Breast epithelium (tissue), 3 donors: ENCODE measurements at regions not wholly inside any gene's neighbourhood (a gene's known extent, or its start where the extent isn't known, plus 50 kb on each side); places are given as distances from the start of the nearest gene placed in this dataset.

Experiments
- POLR2A ChIP-seq: fragments of 450-650 bp; IDR thresholded peaks from one replicate; pipeline ENCODE4 v1.6.1; 2016; ENCODE audit warnings: antibody characterized with exemption, mild to moderate bottlenecking, moderate library complexity
- TF ChIP-seq, protein P1 (sequence below), 3 donors: fragments of 450-650 bp; IDR thresholded peaks; one replicate each; pipeline ENCODE4 v1.5.1; 2016 to 2017; ENCODE audit warnings: antibody characterized with exemption in 3 of 3, mild to moderate bottlenecking in 3 of 3, moderate library complexity in 3 of 3

DNA sequence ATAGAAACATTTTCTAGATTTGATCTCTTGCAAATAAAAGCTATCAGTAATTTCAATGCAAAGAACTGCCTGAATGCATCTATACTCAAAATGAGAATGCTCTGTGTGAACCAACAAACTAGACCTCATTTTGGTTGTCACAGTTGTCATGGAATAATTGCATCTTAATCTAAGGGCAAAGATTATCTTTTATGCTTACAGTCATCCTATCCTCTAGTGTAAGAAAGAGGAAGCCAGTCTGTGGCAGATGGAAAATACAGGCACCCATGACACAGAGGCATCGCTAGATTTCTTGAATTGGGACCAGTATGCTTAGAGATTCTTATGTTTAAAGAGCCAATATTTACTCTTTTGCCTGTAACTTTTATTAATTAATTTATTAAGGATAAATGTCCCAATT lies 95.0 kb downstream of the MACIR start:
- TF ChIP-seq, protein P1, sequence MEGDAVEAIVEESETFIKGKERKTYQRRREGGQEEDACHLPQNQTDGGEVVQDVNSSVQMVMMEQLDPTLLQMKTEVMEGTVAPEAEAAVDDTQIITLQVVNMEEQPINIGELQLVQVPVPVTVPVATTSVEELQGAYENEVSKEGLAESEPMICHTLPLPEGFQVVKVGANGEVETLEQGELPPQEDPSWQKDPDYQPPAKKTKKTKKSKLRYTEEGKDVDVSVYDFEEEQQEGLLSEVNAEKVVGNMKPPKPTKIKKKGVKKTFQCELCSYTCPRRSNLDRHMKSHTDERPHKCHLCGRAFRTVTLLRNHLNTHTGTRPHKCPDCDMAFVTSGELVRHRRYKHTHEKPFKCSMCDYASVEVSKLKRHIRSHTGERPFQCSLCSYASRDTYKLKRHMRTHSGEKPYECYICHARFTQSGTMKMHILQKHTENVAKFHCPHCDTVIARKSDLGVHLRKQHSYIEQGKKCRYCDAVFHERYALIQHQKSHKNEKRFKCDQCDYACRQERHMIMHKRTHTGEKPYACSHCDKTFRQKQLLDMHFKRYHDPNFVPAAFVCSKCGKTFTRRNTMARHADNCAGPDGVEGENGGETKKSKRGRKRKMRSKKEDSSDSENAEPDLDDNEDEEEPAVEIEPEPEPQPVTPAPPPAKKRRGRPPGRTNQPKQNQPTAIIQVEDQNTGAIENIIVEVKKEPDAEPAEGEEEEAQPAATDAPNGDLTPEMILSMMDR (IDR thresholded peaks at IDR 0.05), result no peak
- no peak for TF ChIP-seq POLR2A
